K562 (cell line): ENCODE measurements at regions not wholly inside any gene's neighbourhood (a gene's known extent, or its start where the extent isn't known, plus 50 kb on each side); places are given as distances from the start of the nearest gene placed in this dataset.

ENCODE experiments used
- CBX5 ChIP-seq: IDR thresholded peaks from 2 replicates; pipeline ENCODE4 v1.6.1; 2014; ENCODE audit warnings: low read depth, borderline replicate concordance
- ELF2 ChIP-seq: fragments of 250-450 bp; sonication (Bioruptor Pico); IDR thresholded peaks from 2 replicates; pipeline ENCODE4 v1.5.0; 2021; ENCODE audit warnings: mild to moderate bottlenecking
- HNRNPK ChIP-seq: fragments of 200-400 bp; formaldehyde crosslinking; IDR thresholded peaks from one replicate; pipeline ENCODE4 v1.6.1; 2018; ENCODE audit warnings: mild to moderate bottlenecking, low read depth, low read length; ENCODE audit not compliant: poor library complexity, severe bottlenecking
- MTA1 ChIP-seq: fragments of 450-650 bp; IDR thresholded peaks from 2 replicates; pipeline ENCODE4 v1.6.1; 2017; ENCODE audit warnings: borderline replicate concordance
- POLR2AphosphoS5 ChIP-seq: IDR thresholded peaks from 2 replicates; pipeline ENCODE4 v1.6.1; 2011; ENCODE audit warnings: mild to moderate bottlenecking, low read depth, low read length, moderate library complexity; ENCODE audit not compliant: control insufficient read depth, insufficient read depth
- ZC3H8 ChIP-seq: fragments of 450-650 bp; IDR thresholded peaks from 2 replicates; pipeline ENCODE4 v1.6.1; 2017
- TF ChIP-seq, protein P1 (sequence below): fragments of 450-650 bp; IDR thresholded peaks from 2 replicates; pipeline ENCODE4 v1.6.1; 2017; ENCODE audit warnings: antibody characterized with exemption
- TF ChIP-seq, protein P2 (sequence below), 2 experiments: fragments of 450-650 bp in 1 of 2; IDR thresholded peaks; 2 replicates each; pipeline ENCODE4 v1.6.1; 2011 to 2017; ENCODE audit warnings: low read depth in 2 of 2, antibody characterized with exemption in 1 of 2, borderline replicate concordance in 1 of 2, low read length in 1 of 2, mild to moderate bottlenecking in 1 of 2, mixed read lengths in 1 of 2; ENCODE audit not compliant: control insufficient read depth in 1 of 2
- TF ChIP-seq, protein P3 (sequence below), 2 experiments: IDR thresholded peaks; 2 replicates each; pipeline ENCODE4 v1.6.1; 2011; ENCODE audit warnings: borderline replicate concordance in 1 of 2, control low read depth in 1 of 2, low read depth in 1 of 2, low read length in 1 of 2, mild to moderate bottlenecking in 1 of 2, mixed read lengths in 1 of 2, moderate library complexity in 1 of 2; ENCODE audit not compliant: insufficient read depth in 1 of 2, insufficient read length in 1 of 2, poor library complexity in 1 of 2, severe bottlenecking in 1 of 2; ENCODE audit errors: extremely low read depth in 1 of 2

DNA sequence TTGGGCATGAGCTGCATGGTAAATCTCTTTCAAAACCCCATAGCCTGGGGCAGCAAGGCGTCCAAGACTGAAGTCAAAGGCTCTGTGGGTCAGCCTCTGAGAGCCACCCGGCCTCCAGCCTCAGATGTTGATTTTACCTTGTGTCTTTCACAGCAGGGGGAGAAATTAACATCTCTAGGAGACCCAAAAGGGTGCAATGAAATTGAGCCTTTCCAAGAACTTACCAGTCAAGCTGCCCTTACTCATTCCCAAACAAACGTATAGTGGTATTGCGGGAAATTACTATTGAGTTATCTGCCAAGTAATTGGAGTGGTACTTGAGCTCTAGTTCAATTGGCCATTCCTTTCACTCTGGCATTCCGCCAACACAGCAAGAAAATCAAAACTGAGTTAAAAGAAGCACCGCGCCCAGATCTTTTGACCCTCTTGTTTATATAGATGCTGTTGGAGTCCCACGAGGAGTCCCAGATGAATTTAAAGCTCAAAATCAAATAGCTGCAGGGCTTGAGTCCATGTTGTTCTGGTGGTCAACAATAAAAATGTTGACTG is 380.7 kb upstream of the SYT1 start (continued):
- TF ChIP-seq, protein P1, sequence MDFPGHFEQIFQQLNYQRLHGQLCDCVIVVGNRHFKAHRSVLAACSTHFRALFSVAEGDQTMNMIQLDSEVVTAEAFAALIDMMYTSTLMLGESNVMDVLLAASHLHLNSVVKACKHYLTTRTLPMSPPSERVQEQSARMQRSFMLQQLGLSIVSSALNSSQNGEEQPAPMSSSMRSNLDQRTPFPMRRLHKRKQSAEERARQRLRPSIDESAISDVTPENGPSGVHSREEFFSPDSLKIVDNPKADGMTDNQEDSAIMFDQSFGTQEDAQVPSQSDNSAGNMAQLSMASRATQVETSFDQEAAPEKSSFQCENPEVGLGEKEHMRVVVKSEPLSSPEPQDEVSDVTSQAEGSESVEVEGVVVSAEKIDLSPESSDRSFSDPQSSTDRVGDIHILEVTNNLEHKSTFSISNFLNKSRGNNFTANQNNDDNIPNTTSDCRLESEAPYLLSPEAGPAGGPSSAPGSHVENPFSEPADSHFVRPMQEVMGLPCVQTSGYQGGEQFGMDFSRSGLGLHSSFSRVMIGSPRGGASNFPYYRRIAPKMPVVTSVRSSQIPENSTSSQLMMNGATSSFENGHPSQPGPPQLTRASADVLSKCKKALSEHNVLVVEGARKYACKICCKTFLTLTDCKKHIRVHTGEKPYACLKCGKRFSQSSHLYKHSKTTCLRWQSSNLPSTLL: no peak
- TF ChIP-seq CBX5: no peak
- no peak for TF ChIP-seq HNRNPK
- TF ChIP-seq, protein P2, sequence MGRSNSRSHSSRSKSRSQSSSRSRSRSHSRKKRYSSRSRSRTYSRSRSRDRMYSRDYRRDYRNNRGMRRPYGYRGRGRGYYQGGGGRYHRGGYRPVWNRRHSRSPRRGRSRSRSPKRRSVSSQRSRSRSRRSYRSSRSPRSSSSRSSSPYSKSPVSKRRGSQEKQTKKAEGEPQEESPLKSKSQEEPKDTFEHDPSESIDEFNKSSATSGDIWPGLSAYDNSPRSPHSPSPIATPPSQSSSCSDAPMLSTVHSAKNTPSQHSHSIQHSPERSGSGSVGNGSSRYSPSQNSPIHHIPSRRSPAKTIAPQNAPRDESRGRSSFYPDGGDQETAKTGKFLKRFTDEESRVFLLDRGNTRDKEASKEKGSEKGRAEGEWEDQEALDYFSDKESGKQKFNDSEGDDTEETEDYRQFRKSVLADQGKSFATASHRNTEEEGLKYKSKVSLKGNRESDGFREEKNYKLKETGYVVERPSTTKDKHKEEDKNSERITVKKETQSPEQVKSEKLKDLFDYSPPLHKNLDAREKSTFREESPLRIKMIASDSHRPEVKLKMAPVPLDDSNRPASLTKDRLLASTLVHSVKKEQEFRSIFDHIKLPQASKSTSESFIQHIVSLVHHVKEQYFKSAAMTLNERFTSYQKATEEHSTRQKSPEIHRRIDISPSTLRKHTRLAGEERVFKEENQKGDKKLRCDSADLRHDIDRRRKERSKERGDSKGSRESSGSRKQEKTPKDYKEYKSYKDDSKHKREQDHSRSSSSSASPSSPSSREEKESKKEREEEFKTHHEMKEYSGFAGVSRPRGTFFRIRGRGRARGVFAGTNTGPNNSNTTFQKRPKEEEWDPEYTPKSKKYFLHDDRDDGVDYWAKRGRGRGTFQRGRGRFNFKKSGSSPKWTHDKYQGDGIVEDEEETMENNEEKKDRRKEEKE (IDR thresholded peaks at IDR 0.05; ENCODE audit: borderline replicate concordance in 1 of 2, control insufficient read depth in 1 of 2, low read depth in 2 of 2, low read length in 1 of 2): no peak
- TF ChIP-seq, protein P3, sequence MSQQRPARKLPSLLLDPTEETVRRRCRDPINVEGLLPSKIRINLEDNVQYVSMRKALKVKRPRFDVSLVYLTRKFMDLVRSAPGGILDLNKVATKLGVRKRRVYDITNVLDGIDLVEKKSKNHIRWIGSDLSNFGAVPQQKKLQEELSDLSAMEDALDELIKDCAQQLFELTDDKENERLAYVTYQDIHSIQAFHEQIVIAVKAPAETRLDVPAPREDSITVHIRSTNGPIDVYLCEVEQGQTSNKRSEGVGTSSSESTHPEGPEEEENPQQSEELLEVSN (IDR thresholded peaks at IDR 0.05; ENCODE audit: borderline replicate concordance in 1 of 2, extremely low read depth in 1 of 2, insufficient read depth in 1 of 2, insufficient read length in 1 of 2, low read depth in 1 of 2, low read length in 1 of 2, poor library complexity in 1 of 2, severe bottlenecking in 1 of 2): no peak
- TF ChIP-seq MTA1: no peak
- TF ChIP-seq POLR2AphosphoS5: no peak
- no peak for TF ChIP-seq ELF2 (CRISPR knock-in tag)
- no peak for TF ChIP-seq ZC3H8
